ENCODE measurements at regions not wholly inside any gene's neighbourhood (a gene's known extent, or its start where the extent isn't known, plus 50 kb on each side); places are given as distances from the start of the nearest gene placed in this dataset.

DNA sequence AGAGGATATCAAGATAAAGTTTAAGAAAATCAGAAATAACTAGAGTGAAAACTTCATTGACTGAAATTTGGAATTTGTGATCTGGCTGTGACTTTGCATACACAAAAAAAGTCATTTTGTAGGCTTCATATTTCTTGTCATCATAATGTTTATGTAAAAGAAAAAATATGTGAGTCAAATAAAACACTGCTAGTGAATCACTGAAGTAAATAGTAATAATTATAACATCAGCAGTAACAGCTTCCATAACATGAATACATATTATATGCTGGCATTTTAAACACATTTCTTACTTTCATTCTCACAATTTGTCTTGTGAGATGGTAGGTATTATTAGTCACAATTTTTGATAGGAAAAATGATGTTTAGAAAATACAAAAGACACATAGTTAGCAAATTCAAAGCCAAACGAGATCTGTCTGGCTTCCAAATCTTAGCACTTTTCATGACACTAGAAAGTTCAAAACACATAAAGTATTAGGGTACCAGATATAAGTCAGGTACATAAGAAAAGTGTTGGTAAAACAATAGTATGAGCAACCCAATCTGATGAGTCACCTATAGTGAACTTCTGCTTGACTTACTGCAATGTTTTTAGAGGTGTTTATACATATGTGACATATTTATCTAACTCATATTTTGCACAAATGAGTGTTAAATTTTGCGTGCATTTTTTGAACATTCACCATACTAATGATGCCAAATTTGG, 241.0 kb upstream of the SNX7 start:
- TF ChIP-seq, protein P1, sequence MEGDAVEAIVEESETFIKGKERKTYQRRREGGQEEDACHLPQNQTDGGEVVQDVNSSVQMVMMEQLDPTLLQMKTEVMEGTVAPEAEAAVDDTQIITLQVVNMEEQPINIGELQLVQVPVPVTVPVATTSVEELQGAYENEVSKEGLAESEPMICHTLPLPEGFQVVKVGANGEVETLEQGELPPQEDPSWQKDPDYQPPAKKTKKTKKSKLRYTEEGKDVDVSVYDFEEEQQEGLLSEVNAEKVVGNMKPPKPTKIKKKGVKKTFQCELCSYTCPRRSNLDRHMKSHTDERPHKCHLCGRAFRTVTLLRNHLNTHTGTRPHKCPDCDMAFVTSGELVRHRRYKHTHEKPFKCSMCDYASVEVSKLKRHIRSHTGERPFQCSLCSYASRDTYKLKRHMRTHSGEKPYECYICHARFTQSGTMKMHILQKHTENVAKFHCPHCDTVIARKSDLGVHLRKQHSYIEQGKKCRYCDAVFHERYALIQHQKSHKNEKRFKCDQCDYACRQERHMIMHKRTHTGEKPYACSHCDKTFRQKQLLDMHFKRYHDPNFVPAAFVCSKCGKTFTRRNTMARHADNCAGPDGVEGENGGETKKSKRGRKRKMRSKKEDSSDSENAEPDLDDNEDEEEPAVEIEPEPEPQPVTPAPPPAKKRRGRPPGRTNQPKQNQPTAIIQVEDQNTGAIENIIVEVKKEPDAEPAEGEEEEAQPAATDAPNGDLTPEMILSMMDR (IDR thresholded peaks at IDR 0.05 in 2 of 3, conservative IDR thresholded peaks at IDR 0.05 in 1 of 3; ENCODE audit: control insufficient read depth in 2 of 3, extremely low read depth in 1 of 3, insufficient read depth in 1 of 3, low read depth in 3 of 3, low read length in 3 of 3), result no peak
- TF ChIP-seq, protein P2, sequence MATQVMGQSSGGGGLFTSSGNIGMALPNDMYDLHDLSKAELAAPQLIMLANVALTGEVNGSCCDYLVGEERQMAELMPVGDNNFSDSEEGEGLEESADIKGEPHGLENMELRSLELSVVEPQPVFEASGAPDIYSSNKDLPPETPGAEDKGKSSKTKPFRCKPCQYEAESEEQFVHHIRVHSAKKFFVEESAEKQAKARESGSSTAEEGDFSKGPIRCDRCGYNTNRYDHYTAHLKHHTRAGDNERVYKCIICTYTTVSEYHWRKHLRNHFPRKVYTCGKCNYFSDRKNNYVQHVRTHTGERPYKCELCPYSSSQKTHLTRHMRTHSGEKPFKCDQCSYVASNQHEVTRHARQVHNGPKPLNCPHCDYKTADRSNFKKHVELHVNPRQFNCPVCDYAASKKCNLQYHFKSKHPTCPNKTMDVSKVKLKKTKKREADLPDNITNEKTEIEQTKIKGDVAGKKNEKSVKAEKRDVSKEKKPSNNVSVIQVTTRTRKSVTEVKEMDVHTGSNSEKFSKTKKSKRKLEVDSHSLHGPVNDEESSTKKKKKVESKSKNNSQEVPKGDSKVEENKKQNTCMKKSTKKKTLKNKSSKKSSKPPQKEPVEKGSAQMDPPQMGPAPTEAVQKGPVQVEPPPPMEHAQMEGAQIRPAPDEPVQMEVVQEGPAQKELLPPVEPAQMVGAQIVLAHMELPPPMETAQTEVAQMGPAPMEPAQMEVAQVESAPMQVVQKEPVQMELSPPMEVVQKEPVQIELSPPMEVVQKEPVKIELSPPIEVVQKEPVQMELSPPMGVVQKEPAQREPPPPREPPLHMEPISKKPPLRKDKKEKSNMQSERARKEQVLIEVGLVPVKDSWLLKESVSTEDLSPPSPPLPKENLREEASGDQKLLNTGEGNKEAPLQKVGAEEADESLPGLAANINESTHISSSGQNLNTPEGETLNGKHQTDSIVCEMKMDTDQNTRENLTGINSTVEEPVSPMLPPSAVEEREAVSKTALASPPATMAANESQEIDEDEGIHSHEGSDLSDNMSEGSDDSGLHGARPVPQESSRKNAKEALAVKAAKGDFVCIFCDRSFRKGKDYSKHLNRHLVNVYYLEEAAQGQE (IDR thresholded peaks at IDR 0.05; ENCODE audit: low read depth, low read length), result no peak
- TF ChIP-seq RCOR1 (conservative IDR thresholded peaks at IDR 0.05; ENCODE audit: low read depth, low read length), result no peak
- TF ChIP-seq RAD21 (IDR thresholded peaks at IDR 0.05; ENCODE audit: insufficient read depth, low read depth, low read length), result no peak
- TF ChIP-seq YY1 (IDR thresholded peaks at IDR 0.05; ENCODE audit: low read depth, low read length), result no peak
- no peak for TF ChIP-seq POLR2A (IDR thresholded peaks at IDR 0.05; ENCODE audit: low read depth, low read length)
- no peak for TF ChIP-seq RELA (IDR thresholded peaks at IDR 0.05; ENCODE audit: borderline replicate concordance, partially characterized antibody)
- TF ChIP-seq, protein P3, sequence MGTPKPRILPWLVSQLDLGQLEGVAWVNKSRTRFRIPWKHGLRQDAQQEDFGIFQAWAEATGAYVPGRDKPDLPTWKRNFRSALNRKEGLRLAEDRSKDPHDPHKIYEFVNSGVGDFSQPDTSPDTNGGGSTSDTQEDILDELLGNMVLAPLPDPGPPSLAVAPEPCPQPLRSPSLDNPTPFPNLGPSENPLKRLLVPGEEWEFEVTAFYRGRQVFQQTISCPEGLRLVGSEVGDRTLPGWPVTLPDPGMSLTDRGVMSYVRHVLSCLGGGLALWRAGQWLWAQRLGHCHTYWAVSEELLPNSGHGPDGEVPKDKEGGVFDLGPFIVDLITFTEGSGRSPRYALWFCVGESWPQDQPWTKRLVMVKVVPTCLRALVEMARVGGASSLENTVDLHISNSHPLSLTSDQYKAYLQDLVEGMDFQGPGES (IDR thresholded peaks at IDR 0.05), result no peak
- TF ChIP-seq, protein P4, sequence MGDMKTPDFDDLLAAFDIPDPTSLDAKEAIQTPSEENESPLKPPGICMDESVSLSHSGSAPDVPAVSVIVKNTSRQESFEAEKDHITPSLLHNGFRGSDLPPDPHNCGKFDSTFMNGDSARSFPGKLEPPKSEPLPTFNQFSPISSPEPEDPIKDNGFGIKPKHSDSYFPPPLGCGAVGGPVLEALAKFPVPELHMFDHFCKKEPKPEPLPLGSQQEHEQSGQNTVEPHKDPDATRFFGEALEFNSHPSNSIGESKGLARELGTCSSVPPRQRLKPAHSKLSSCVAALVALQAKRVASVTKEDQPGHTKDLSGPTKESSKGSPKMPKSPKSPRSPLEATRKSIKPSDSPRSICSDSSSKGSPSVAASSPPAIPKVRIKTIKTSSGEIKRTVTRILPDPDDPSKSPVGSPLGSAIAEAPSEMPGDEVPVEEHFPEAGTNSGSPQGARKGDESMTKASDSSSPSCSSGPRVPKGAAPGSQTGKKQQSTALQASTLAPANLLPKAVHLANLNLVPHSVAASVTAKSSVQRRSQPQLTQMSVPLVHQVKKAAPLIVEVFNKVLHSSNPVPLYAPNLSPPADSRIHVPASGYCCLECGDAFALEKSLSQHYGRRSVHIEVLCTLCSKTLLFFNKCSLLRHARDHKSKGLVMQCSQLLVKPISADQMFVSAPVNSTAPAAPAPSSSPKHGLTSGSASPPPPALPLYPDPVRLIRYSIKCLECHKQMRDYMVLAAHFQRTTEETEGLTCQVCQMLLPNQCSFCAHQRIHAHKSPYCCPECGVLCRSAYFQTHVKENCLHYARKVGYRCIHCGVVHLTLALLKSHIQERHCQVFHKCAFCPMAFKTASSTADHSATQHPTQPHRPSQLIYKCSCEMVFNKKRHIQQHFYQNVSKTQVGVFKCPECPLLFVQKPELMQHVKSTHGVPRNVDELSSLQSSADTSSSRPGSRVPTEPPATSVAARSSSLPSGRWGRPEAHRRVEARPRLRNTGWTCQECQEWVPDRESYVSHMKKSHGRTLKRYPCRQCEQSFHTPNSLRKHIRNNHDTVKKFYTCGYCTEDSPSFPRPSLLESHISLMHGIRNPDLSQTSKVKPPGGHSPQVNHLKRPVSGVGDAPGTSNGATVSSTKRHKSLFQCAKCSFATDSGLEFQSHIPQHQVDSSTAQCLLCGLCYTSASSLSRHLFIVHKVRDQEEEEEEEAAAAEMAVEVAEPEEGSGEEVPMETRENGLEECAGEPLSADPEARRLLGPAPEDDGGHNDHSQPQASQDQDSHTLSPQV (IDR thresholded peaks at IDR 0.05), result no peak
- no peak for TF ChIP-seq POLR2AphosphoS5 (IDR thresholded peaks at IDR 0.05; ENCODE audit: low read length)
- no peak for TF ChIP-seq EP300 (IDR thresholded peaks at IDR 0.05; ENCODE audit: borderline replicate concordance in 1 of 2, control insufficient read depth in 1 of 2, low read depth in 2 of 2, low read length in 2 of 2)
- TF ChIP-seq, protein P5, sequence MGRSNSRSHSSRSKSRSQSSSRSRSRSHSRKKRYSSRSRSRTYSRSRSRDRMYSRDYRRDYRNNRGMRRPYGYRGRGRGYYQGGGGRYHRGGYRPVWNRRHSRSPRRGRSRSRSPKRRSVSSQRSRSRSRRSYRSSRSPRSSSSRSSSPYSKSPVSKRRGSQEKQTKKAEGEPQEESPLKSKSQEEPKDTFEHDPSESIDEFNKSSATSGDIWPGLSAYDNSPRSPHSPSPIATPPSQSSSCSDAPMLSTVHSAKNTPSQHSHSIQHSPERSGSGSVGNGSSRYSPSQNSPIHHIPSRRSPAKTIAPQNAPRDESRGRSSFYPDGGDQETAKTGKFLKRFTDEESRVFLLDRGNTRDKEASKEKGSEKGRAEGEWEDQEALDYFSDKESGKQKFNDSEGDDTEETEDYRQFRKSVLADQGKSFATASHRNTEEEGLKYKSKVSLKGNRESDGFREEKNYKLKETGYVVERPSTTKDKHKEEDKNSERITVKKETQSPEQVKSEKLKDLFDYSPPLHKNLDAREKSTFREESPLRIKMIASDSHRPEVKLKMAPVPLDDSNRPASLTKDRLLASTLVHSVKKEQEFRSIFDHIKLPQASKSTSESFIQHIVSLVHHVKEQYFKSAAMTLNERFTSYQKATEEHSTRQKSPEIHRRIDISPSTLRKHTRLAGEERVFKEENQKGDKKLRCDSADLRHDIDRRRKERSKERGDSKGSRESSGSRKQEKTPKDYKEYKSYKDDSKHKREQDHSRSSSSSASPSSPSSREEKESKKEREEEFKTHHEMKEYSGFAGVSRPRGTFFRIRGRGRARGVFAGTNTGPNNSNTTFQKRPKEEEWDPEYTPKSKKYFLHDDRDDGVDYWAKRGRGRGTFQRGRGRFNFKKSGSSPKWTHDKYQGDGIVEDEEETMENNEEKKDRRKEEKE (IDR thresholded peaks at IDR 0.05), result no peak
- no peak for TF ChIP-seq NFIC (IDR thresholded peaks at IDR 0.05; ENCODE audit: low read depth, low read length)
- TF ChIP-seq STAT3 (IDR thresholded peaks at IDR 0.05; ENCODE audit: low read depth, low read length), result no peak

All from GM12878 (cell line).